Lower lobe of right lung (tissue), 2 donors: ENCODE measurements at regions not wholly inside any gene's neighbourhood (a gene's known extent, or its start where the extent isn't known, plus 50 kb on each side); places are given as distances from the start of the nearest gene placed in this dataset.

Source experiments
- ATAC-seq, 2 donors: fragments of 200-7000 bp; cut with Tn5 transposase; one replicate each; pipeline ENCODE4 v1.9.1; 2020 to 2022; ENCODE audit warnings: mild to moderate bottlenecking in 2 of 2, moderate library complexity in 2 of 2
- DNase-seq: peaks from one replicate; pipeline ENCODE4 v3.0.0-alpha.2; 2020
- H3K27ac ChIP-seq: fragments of 200-600 bp; one replicate; pipeline ENCODE4 v1.8.0; 2022
- H3K27me3 ChIP-seq: fragments of 200-600 bp; one replicate; pipeline ENCODE4 v1.8.0; 2022; ENCODE audit warnings: low read depth
- H3K36me3 ChIP-seq: fragments of 200-600 bp; one replicate; pipeline ENCODE4 v1.8.0; 2022; ENCODE audit warnings: mild to moderate bottlenecking
- H3K4me1 ChIP-seq: fragments of 200-600 bp; one replicate; pipeline ENCODE4 v1.8.0; 2022
- H3K4me3 ChIP-seq: fragments of 200-600 bp; one replicate; pipeline ENCODE4 v1.8.0; 2022; ENCODE audit warnings: mild to moderate bottlenecking
- H3K9me3 ChIP-seq: fragments of 200-600 bp; one replicate; pipeline ENCODE4 v1.8.0; 2022
- CTCF ChIP-seq: fragments of 200-600 bp; IDR thresholded peaks from one replicate; pipeline ENCODE4 v1.8.0; 2022; ENCODE audit warnings: antibody characterized with exemption, mild to moderate bottlenecking
- intact Hi-C: fragments of 100-400 bp; cut with DNase I; formaldehyde crosslinking; loops from one replicate; pipeline ENCODE4 v1.11.0; 2022
- donor health status: DM: no; HTN: yes; CAD: no; lungs with severe emphysema.

- H3K9me3 ChIP-seq: no peaks in the 10 kb centered on the region
- intact Hi-C loops: no loop called here
- H3K27ac ChIP-seq: no peak overlapping the region
- no peaks in the 10 kb centered on the region for H3K27me3 ChIP-seq
- ATAC-seq: no peak
- peak; percentile 21 for DNase-seq
- no peaks in the 10 kb centered on the region for H3K4me1 ChIP-seq
- TF ChIP-seq CTCF: no peak
- H3K36me3 ChIP-seq: no peaks in the 10 kb centered on the region
- H3K4me3 ChIP-seq: no peak overlapping the region
Observed at GRCh38 chr22:48701296-48702030, 1126.2 kb downstream of the BRD1 start.

GRCh38 chr22:48700566-48701295, 1126.9 kb downstream of the BRD1 start:
- Histone ChIP-seq H3K4me3 (no peak overlapping the region), H3K9me3 (no peaks in the 10 kb centered on the region), H3K27me3 (no peaks in the 10 kb centered on the region), H3K36me3 (no peaks in the 10 kb centered on the region), H3K27ac (no peak overlapping the region), H3K4me1 (no peaks in the 10 kb centered on the region)
- DNase-seq (peak; percentile 30), ATAC-seq (no peak)
- TF ChIP-seq CTCF: no peak
- intact Hi-C loops: no loop called here

GRCh38 chr22:48700180-48700565, 1127.5 kb downstream of the BRD1 start:
- DNase-seq (peak; percentile 34), ATAC-seq (no peak)
- Histone ChIP-seq H3K27ac (no peak overlapping the region), H3K4me3 (no peak overlapping the region), H3K4me1 (no peaks in the 10 kb centered on the region), H3K36me3 (no peaks in the 10 kb centered on the region), H3K9me3 (no peaks in the 10 kb centered on the region), H3K27me3 (no peaks in the 10 kb centered on the region)
- intact Hi-C loops: no loop called here
- no peak for TF ChIP-seq CTCF

DNA sequence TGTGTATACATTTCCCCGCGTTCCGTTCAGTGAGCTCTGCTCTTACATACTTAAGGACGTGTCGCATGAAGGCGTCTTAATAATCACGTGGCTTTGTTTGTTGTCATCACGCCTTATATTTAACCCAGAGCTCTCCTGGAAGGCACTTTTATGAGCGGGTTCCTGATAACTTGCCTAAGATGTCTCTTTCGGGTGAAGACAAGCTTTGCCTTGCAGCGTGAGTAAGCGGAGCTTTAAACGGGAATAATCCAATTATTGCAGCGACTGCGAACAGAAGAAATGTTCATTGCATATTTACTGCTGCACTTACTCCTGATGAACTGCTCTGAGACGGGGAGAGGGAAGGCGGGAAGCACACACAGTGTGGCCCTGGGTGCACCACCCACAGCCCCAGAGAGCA, 1128.2 kb downstream of the BRD1 start:
- H3K27me3 ChIP-seq: no peaks in the 10 kb centered on the region
- TF ChIP-seq CTCF: no peak
- no peak overlapping the region for H3K4me3 ChIP-seq
- no peaks in the 10 kb centered on the region for H3K36me3 ChIP-seq
- H3K27ac ChIP-seq: no peak overlapping the region
- no peaks in the 10 kb centered on the region for H3K4me1 ChIP-seq
- H3K9me3 ChIP-seq: no peaks in the 10 kb centered on the region
- intact Hi-C loops: no loop called here
- ATAC-seq: no peak
- no peak for DNase-seq

GRCh38 chr22:48698618-48699017, 1129.1 kb downstream of the BRD1 start:
- DNase-seq: no peak
- no peak overlapping the region for H3K27ac ChIP-seq
- no peak for TF ChIP-seq CTCF
- intact Hi-C loops: no loop called here
- ATAC-seq: no peak
- H3K4me1 ChIP-seq: no peaks in the 10 kb centered on the region
- H3K9me3 ChIP-seq: no peaks in the 10 kb centered on the region
- H3K4me3 ChIP-seq: no peak overlapping the region
- H3K27me3 ChIP-seq: no peaks in the 10 kb centered on the region
- no peaks in the 10 kb centered on the region for H3K36me3 ChIP-seq
